ENCODE measurements at regions not wholly inside any gene's neighbourhood (a gene's known extent, or its start where the extent isn't known, plus 50 kb on each side); places are given as distances from the start of the nearest gene placed in this dataset.

- TF ChIP-seq CTCF (IDR thresholded peaks at IDR 0.05; ENCODE audit: low read depth, low read length), result no peak
- no peak for TF ChIP-seq POLR2A (IDR thresholded peaks at IDR 0.05; ENCODE audit: extremely low read depth, insufficient read length)
Measured at GRCh38 chr2:56121995-56122394, 61.8 kb upstream of the CCDC85A start.
